GM13977 (cell line): ENCODE measurements at regions not wholly inside any gene's neighbourhood (a gene's known extent, or its start where the extent isn't known, plus 50 kb on each side); places are given as distances from the start of the nearest gene placed in this dataset.

Experiments
- DNase-seq: peaks from one replicate; pipeline ENCODE4 v3.0.0; 2012; ENCODE audit warnings: low spot score
- CTCF ChIP-seq: IDR thresholded peaks from 2 replicates; pipeline ENCODE4 v1.5.1; 2012; ENCODE audit warnings: mild to moderate bottlenecking, control low read depth; ENCODE audit not compliant: insufficient read depth; ENCODE audit errors: extremely low read depth, missing control alignments
- in situ Hi-C: fragments of 300-500 bp; cut with MboI; formaldehyde crosslinking; loops from one replicate; pipeline ENCODE4 v1.12.0; 2022; ENCODE audit warnings: low sequenced_read_pairs, low pct_unique_long_range_greater_than_20kb, mixed read lengths, inconsistent platforms; ENCODE audit not compliant: unreplicated experiment

- TF ChIP-seq CTCF: no peak
- in situ Hi-C loops: no loop called here
- DNase-seq: no peak
Observed at GRCh38 chr6:137739544-137739943, 127.5 kb upstream of the TNFAIP3 start.

- DNase-seq: no peak
- TF ChIP-seq CTCF: no peak
- in situ Hi-C loops: no loop called here
Observed at GRCh38 chr6:137740091-137740755, 126.8 kb upstream of the TNFAIP3 start.

GRCh38 chr6:137740967-137741761 lies 125.9 kb upstream of the TNFAIP3 start:
- in situ Hi-C loops: no loop called here
- DNase-seq: no peak
- TF ChIP-seq CTCF: peak; percentile 21

- DNase-seq: no peak
- no peak for TF ChIP-seq CTCF
- in situ Hi-C loops: no loop called here
Observed at GRCh38 chr6:137743493-137743892, 123.6 kb upstream of the TNFAIP3 start.

- in situ Hi-C loops: no loop called here
- TF ChIP-seq CTCF: no peak
- no peak for DNase-seq
Observed at GRCh38 chr6:137744877-137745276, 122.2 kb upstream of the TNFAIP3 start.

- in situ Hi-C loops: no loop called here
- no peak for TF ChIP-seq CTCF
Observed at GRCh38 chr6:137745321-137745720, 121.7 kb upstream of the TNFAIP3 start.

More at GRCh38 chr6:137745321-137745720, 121.7 kb upstream of the TNFAIP3 start:
- no peak for DNase-seq
